HCT116 (cell line): ENCODE measurements at regions not wholly inside any gene's neighbourhood (a gene's known extent, or its start where the extent isn't known, plus 50 kb on each side); places are given as distances from the start of the nearest gene placed in this dataset.

ENCODE experiments used
- EGR1 ChIP-seq: IDR thresholded peaks from 2 replicates; pipeline ENCODE4 v1.6.1; 2012; ENCODE audit warnings: low read depth
- ELF1 ChIP-seq: IDR thresholded peaks from 2 replicates; pipeline ENCODE4 v1.6.1; 2012; ENCODE audit warnings: low read depth, borderline replicate concordance
- EZH2 ChIP-seq: fragments of 200-600 bp; sonication (generic); IDR thresholded peaks from 2 replicates; pipeline ENCODE4 v1.6.1; 2017; ENCODE audit warnings: antibody characterized with exemption, mixed run types
- EZH2phosphoT487 ChIP-seq: fragments of 200-600 bp; IDR thresholded peaks from 2 replicates; pipeline ENCODE4 v1.6.1; 2018; ENCODE audit warnings: antibody characterized with exemption, borderline replicate concordance
- POLR2A ChIP-seq: IDR thresholded peaks from 2 replicates; pipeline ENCODE4 v1.7.0; 2011; ENCODE audit warnings: borderline replicate concordance; ENCODE audit not compliant: insufficient read depth, insufficient read length; ENCODE audit errors: extremely low read depth
- POLR2AphosphoS5 ChIP-seq: IDR thresholded peaks from 2 replicates; pipeline ENCODE4 v1.6.1; 2011; ENCODE audit warnings: mild to moderate bottlenecking, low read depth, low read length, moderate library complexity
- RAD21 ChIP-seq: IDR thresholded peaks from 2 replicates; pipeline ENCODE4 v1.6.1; 2012; ENCODE audit warnings: low read depth, mild to moderate bottlenecking
- SRF ChIP-seq: IDR thresholded peaks from 2 replicates; pipeline ENCODE4 v1.6.1; 2012; ENCODE audit warnings: low read depth
- ZFX ChIP-seq: fragments of 450-650 bp; IDR thresholded peaks from 2 replicates; pipeline ENCODE4 v1.6.1; 2017
- ZNF274 ChIP-seq: fragments of 200-500 bp; sonication (Bioruptor generic); IDR thresholded peaks from 2 replicates; pipeline ENCODE4 v1.6.1; 2014; ENCODE audit warnings: mild to moderate bottlenecking, low read depth, low read length, inconsistent platforms
- TF ChIP-seq, protein P1 (sequence below), 3 experiments: fragments of 200-600 bp in 1 of 3; sonication (generic) in 1 of 3; IDR thresholded peaks in 2 of 3; conservative IDR thresholded peaks in 1 of 3; 2 replicates each; pipeline ENCODE4 v1.5.1; 2012 to 2017; ENCODE audit warnings: low read depth in 2 of 3, low read length in 2 of 3, antibody characterized with exemption in 1 of 3, borderline replicate concordance in 1 of 3, control low read depth in 1 of 3, mild to moderate bottlenecking in 1 of 3, mixed read lengths in 1 of 3, mixed run types in 1 of 3, moderate library complexity in 1 of 3; ENCODE audit not compliant: insufficient read depth in 1 of 3
- TF ChIP-seq, protein P2 (sequence below): IDR thresholded peaks from 2 replicates; pipeline ENCODE4 v1.6.1; 2012; ENCODE audit warnings: low read depth

DNA sequence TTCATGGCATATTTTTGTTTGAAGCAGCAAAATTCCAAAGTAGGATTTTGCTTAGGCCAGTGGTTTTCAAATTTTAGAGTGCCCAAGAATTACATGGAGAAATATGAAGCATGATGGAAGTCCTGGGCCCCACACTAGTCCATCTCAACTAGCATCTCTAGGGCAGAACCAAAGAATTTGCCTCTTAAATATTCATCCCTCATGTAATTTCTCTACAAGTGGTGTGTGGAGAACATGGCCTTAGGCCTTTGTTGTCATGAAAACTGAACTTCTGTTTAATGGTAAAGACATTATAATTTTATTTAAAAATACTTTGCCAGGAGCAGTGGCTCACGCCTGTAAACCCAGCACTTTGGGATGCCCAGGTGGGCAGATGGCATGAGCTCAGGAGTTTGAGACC, 75.9 kb upstream of the CCNG1 start:
- TF ChIP-seq RAD21 (no peak), ELF1 (no peak), POLR2A (no peak), EZH2phosphoT487 (no peak), EZH2 (no peak), EGR1 (no peak), SRF (no peak), ZNF274 (no peak), ZFX (no peak), POLR2AphosphoS5 (no peak)
- TF ChIP-seq, protein P1, sequence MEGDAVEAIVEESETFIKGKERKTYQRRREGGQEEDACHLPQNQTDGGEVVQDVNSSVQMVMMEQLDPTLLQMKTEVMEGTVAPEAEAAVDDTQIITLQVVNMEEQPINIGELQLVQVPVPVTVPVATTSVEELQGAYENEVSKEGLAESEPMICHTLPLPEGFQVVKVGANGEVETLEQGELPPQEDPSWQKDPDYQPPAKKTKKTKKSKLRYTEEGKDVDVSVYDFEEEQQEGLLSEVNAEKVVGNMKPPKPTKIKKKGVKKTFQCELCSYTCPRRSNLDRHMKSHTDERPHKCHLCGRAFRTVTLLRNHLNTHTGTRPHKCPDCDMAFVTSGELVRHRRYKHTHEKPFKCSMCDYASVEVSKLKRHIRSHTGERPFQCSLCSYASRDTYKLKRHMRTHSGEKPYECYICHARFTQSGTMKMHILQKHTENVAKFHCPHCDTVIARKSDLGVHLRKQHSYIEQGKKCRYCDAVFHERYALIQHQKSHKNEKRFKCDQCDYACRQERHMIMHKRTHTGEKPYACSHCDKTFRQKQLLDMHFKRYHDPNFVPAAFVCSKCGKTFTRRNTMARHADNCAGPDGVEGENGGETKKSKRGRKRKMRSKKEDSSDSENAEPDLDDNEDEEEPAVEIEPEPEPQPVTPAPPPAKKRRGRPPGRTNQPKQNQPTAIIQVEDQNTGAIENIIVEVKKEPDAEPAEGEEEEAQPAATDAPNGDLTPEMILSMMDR (IDR thresholded peaks at IDR 0.05 in 2 of 3, conservative IDR thresholded peaks at IDR 0.05 in 1 of 3; ENCODE audit: borderline replicate concordance in 1 of 3, insufficient read depth in 1 of 3, low read depth in 2 of 3, low read length in 2 of 3): no peak
- TF ChIP-seq, protein P2, sequence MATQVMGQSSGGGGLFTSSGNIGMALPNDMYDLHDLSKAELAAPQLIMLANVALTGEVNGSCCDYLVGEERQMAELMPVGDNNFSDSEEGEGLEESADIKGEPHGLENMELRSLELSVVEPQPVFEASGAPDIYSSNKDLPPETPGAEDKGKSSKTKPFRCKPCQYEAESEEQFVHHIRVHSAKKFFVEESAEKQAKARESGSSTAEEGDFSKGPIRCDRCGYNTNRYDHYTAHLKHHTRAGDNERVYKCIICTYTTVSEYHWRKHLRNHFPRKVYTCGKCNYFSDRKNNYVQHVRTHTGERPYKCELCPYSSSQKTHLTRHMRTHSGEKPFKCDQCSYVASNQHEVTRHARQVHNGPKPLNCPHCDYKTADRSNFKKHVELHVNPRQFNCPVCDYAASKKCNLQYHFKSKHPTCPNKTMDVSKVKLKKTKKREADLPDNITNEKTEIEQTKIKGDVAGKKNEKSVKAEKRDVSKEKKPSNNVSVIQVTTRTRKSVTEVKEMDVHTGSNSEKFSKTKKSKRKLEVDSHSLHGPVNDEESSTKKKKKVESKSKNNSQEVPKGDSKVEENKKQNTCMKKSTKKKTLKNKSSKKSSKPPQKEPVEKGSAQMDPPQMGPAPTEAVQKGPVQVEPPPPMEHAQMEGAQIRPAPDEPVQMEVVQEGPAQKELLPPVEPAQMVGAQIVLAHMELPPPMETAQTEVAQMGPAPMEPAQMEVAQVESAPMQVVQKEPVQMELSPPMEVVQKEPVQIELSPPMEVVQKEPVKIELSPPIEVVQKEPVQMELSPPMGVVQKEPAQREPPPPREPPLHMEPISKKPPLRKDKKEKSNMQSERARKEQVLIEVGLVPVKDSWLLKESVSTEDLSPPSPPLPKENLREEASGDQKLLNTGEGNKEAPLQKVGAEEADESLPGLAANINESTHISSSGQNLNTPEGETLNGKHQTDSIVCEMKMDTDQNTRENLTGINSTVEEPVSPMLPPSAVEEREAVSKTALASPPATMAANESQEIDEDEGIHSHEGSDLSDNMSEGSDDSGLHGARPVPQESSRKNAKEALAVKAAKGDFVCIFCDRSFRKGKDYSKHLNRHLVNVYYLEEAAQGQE: no peak
